Left renal cortex interstitium (tissue), 4 donors: ENCODE measurements at regions not wholly inside any gene's neighbourhood (a gene's known extent, or its start where the extent isn't known, plus 50 kb on each side); places are given as distances from the start of the nearest gene placed in this dataset.
A peak's percentile ranks its signal among the peaks of the same experiment; 100 is the strongest.

Experiments
- DNase-seq, 4 donors: peaks; one replicate each; pipeline ENCODE4 v3.0.0-alpha.2; 2013; ENCODE audit warnings: low read depth in 4 of 4, low spot score in 2 of 4, missing footprints in 1 of 4

- no peak for DNase-seq
Observed at GRCh38 chr2:5359397-5359796, 332.8 kb upstream of the SOX11 start.

GRCh38 chr2:5360081-5360480, 332.1 kb upstream of the SOX11 start:
- no peak for DNase-seq

- no peak for DNase-seq
Observed at GRCh38 chr2:5364361-5364760, 327.8 kb upstream of the SOX11 start.

DNA sequence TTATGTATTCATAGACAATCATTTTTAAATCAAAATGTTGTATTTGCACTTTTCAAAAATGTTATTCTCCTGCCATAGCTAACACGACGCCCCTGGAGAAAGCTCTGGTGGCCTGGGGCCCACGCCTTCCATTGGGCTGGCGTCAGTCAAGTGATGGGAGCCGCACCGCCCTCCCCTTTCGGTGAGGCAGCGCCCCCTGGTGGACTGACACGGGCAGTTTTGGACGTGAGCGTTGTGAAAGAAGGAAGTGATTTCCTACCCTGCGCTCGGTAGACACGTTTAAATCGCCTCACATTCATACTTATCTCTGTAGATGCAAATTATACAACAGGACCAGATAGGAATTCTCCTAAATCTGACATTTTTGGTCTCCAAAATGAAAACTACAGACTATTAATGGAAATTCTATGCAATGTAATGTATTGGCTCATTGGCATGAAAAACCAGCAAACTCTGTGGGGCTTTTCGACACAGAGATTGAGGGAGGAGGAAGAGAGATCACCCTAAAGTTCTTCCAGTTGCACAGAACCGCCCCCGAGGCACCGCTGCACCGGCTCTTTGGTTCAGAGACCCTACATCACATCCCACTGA, 326.2 kb upstream of the SOX11 start:
- DNase-seq = peak in 2 of 4 donors; percentile 61 to 69

GRCh38 chr2:5367321-5367720, 324.9 kb upstream of the SOX11 start:
- no peak for DNase-seq

GRCh38 chr2:5368263-5368662, 323.9 kb upstream of the SOX11 start:
- no peak for DNase-seq

- DNase-seq = no peak
Observed at GRCh38 chr2:5369510-5369909, 322.7 kb upstream of the SOX11 start.

DNA sequence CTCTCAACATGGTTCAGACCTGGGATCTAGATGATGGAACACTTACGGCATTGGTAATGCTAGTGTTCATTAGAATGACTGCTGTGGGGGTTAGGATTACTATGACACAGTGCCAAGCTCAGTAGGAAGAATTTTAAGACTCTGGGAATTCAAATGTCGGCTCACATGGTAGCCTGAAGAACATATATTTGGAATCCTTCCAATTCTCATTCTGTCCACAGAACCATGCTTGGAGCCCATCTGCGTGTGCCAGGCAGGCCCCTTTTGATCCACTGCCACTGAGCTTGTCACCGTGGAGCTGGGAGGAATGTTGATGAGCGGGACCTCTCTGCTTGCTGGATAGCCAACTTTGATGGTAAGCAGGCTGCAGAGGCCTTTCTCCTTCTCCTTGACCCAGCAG, 322.0 kb upstream of the SOX11 start:
- DNase-seq = no peak

GRCh38 chr2:5372141-5372540, 320.0 kb upstream of the SOX11 start:
- DNase-seq = no peak

GRCh38 chr2:5373200-5373599, 319.0 kb upstream of the SOX11 start:
- peak in 2 of 4 donors; percentile 51 to 53 for DNase-seq

DNA sequence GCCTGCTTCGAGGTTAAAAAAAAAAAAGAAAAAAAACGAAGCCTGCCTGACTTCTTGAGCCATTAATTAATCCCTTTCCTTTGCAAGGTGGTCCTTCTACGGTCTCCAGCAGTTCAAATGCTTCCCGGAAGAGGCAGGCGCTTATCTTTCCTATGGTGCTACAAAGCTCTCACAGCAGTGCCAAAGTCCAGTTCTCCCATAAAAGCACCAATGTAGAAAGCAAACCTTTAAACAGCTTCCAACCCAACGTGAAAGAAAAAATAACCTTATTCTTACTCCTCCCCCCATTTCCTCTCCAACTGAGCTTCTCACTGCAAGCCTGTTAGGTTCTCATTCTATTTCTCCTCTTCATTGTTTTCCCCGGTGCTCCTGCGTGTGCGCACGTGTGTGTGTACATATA, 317.4 kb upstream of the SOX11 start:
- DNase-seq = no peak

GRCh38 chr2:5377323-5377722, 314.9 kb upstream of the SOX11 start:
- DNase-seq = no peak

GRCh38 chr2:5379811-5380210, 312.4 kb upstream of the SOX11 start:
- no peak for DNase-seq

DNA sequence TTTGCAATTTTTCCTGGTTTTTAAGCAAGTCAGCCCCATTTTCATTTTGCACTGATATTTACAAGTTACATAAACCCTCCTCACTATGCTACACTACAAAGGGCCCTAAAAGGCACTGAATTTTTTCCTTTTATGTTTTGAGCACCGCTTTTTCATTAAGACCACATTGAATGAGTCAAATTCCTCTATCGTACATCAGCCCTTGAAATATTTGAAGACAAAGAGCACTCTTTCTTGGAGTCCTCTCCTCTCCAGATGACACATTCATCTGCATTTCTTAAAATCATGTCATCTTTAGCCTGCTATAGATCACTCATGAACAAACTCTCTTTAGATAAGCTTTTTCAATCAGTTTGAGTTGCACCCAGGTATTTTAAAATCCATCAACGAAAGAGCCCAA, 306.6 kb upstream of the SOX11 start:
- DNase-seq = no peak

- no peak for DNase-seq
Observed at GRCh38 chr2:5387406-5387805, 304.8 kb upstream of the SOX11 start.

GRCh38 chr2:5389740-5390139, 302.4 kb upstream of the SOX11 start:
- DNase-seq = no peak

GRCh38 chr2:5391362-5391761, 300.8 kb upstream of the SOX11 start:
- peak in 2 of 4 donors; percentile 37 to 50 for DNase-seq

DNA sequence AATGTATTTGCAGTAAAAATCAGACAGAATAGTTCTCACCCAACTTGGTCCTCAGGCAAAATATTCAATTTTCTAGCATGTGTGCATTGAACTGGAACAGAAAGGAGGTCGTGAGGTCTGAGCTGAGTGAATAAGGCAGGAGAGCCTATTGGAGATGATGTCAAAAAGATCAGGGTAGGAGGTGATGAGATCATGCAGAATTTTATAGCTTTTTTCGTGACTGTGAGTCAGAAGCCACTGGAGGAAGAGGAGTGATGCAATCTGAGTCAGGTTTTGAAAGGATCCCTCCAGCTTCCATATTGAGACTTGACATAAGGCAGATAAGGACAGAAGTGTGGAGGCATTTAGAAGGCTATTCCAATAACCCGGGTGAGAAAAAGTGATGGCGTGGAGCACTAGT, 299.5 kb upstream of the SOX11 start:
- DNase-seq = no peak

DNA sequence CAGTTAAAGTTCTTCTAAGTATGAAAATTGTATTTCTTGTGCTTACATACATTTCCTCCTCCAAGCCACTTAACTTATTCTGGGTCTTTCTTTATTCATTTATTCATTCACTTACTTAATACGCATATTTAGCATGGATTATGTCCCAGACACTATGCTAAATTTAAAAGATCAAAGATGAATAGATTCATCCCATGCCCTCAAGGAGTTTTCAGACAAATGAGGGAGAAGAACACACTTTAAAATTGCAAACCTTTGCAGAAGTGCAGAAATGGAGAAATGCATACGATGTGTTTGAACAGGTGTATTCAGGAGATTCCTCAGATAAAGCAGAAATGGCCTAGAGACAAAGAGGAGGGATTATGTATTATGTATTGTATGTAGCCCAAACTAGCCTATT, 298.7 kb upstream of the SOX11 start:
- DNase-seq = no peak

DNA sequence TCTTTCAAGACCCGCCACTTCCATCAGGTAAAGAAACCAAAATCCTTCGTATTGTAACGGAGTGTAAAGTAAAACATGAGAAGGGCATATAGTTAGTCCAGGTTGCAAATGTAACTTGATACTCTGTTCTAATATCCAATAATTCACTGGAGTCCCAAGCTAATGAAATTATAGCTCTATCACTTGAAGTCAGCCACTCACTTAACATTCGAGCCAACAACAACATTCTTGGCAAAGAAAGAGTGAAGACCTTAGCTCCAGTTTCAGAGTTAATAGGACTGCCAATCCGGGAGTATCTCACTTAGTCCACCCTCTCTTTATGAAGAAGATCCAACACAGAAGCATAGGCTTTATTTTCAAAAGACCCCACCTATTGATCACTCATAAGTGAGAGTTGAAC, 298.0 kb upstream of the SOX11 start:
- no peak for DNase-seq

GRCh38 chr2:5401115-5401657, 291.0 kb upstream of the SOX11 start:
- no peak for DNase-seq

- DNase-seq = no peak
Observed at GRCh38 chr2:5403392-5403791, 288.8 kb upstream of the SOX11 start.

DNA sequence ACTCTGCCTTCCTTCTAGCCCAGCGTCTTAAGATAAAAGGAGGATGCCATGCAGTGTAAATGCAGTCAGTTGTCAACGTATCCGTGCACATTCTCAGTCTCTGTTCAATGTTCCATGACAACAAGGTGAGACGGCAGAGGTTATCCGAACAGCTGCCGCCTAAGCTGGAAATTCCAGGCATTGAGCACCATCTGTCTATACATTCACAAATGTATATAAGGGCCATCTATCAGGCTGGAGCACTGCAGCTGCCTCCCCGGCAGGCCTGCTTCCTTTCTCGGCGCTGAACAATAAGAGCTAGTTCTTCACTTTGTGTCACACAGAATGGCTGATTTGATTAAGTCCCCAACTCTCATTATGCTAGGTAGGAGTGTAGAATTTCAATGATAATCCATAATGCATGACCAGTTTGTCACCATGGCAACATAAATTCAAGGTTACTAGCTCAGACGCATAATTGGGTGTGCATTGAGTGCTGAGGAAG, 282.2 kb upstream of the SOX11 start:
- no peak for DNase-seq
